ENCODE measurements at regions not wholly inside any gene's neighbourhood (a gene's known extent, or its start where the extent isn't known, plus 50 kb on each side); places are given as distances from the start of the nearest gene placed in this dataset.

DNA sequence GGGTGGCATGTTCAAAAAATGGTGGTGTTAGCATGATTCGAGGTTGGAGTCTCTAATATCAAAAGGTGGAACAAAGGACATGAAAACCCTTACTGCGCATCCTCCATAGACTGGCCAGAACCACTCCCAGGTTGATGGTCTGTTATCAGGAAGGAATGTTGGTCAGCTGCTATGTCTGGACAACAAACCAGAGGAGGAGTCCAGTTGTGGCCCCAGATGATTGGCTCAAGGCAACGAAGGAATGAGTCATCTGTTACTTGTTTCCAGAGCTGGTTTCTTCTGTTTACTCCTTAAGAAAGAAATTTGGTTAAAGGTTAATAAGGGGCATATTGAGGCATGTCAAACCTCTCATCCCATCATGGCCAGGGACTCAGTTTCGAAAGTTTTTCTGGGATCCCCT is 56.8 kb upstream of the GRIA4 start:
- H3K27ac ChIP-seq (ENCODE audit: low read depth, low read length): no peak overlapping the region
- no peaks in the 10 kb centered on the region for H3K36me3 ChIP-seq (ENCODE audit: insufficient read depth, low read length)
- H3K27me3 ChIP-seq (ENCODE audit: insufficient read depth, low read length): peaks cover 24% of the 10 kb centered on the region
- H3K79me2 ChIP-seq (ENCODE audit: control insufficient read depth, insufficient read depth, low read length, unreplicated experiment): no peaks in the 10 kb centered on the region
- no peak overlapping the region for H2AFZ ChIP-seq (ENCODE audit: low read length, unreplicated experiment)
- H3K4me1 ChIP-seq (ENCODE audit: control insufficient read depth, insufficient read depth, low read length, unreplicated experiment): no peaks in the 10 kb centered on the region
- H3K4me3 ChIP-seq (ENCODE audit: low read depth, low read length): no peak overlapping the region

DNA sequence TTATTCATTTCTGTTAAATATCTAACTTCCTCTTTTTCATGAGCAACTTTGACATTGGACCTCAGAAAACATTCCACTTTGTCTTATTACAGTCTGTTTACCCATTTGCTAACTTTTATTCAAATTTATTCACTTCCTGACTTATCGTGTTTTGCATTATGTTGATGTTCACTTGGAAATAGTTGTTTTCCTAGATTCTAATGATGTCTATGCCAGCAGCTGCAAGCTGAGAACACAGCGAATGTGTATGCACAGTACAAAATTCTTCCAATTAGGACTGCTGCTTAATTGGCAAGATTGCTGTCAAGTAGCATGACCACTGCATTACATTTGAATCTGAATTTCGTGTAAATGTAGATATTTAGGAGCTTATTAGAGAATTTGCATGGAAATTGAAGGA is 61.5 kb upstream of the GRIA4 start:
- peaks cover 15% of the 10 kb centered on the region for H3K27me3 ChIP-seq (ENCODE audit: insufficient read depth, low read length)
- H3K4me3 ChIP-seq (ENCODE audit: low read depth, low read length): no peak overlapping the region
- no peaks in the 10 kb centered on the region for H3K79me2 ChIP-seq (ENCODE audit: control insufficient read depth, insufficient read depth, low read length, unreplicated experiment)
- H3K36me3 ChIP-seq (ENCODE audit: insufficient read depth, low read length): no peaks in the 10 kb centered on the region
- no peak overlapping the region for H3K27ac ChIP-seq (ENCODE audit: low read depth, low read length)
- H3K4me1 ChIP-seq (ENCODE audit: control insufficient read depth, insufficient read depth, low read length, unreplicated experiment): no peaks in the 10 kb centered on the region
- peak overlapping the region; percentile 30 for H2AFZ ChIP-seq (ENCODE audit: low read length, unreplicated experiment)

DNA sequence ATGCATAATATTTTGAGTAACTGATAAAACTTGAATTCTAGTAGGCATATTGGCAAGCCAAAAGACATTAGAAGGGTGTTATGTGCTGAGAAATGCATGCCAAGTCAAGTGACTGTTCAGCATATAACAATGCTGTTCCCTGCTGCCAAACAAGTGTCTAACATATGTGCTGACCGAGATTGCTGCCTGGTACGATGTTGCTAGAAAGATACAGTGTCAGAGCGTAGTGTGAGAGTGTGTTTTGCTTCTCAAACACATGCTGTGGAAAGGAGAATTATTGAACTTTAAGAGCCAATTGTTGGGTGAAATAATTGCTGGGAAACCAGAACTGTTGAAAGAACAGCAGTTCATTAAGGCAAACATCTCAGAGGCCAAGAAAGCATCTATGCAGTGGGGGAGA is 71.3 kb upstream of the GRIA4 start:
- no peaks in the 10 kb centered on the region for H3K27me3 ChIP-seq (ENCODE audit: insufficient read depth, low read length)
- peak overlapping the region; percentile 1 for H2AFZ ChIP-seq (ENCODE audit: low read length, unreplicated experiment)
- H3K27ac ChIP-seq (ENCODE audit: low read depth, low read length): no peak overlapping the region
- H3K4me1 ChIP-seq (ENCODE audit: control insufficient read depth, insufficient read depth, low read length, unreplicated experiment): no peaks in the 10 kb centered on the region
- no peaks in the 10 kb centered on the region for H3K79me2 ChIP-seq (ENCODE audit: control insufficient read depth, insufficient read depth, low read length, unreplicated experiment)
- no peak overlapping the region for H3K4me3 ChIP-seq (ENCODE audit: low read depth, low read length)
- H3K36me3 ChIP-seq (ENCODE audit: insufficient read depth, low read length): no peaks in the 10 kb centered on the region

DNA sequence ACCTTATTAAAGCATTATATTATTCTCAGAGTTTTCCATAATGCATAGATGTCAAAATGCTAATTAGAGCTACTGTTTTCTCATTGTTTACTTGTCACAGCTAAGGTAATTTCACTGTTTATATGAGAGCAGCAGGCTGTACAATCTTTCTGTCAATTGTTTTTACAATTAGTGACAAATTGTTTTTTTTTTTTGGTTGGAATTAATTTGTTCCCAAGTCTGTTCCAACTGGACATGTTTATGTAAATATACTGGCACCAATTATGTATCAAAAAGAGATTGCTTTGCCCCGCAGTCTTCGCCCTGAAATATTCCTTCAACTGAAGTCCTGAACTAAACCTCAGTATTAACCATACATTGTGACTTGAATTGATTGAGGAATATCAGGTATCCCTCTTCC is 72.3 kb upstream of the GRIA4 start:
- Histone ChIP-seq H3K27me3 (ENCODE audit: insufficient read depth, low read length) (no peaks in the 10 kb centered on the region), H2AFZ (ENCODE audit: low read length, unreplicated experiment) (no peak overlapping the region), H3K4me3 (ENCODE audit: low read depth, low read length) (no peak overlapping the region), H3K4me1 (ENCODE audit: control insufficient read depth, insufficient read depth, low read length, unreplicated experiment) (no peaks in the 10 kb centered on the region), H3K79me2 (ENCODE audit: control insufficient read depth, insufficient read depth, low read length, unreplicated experiment) (no peaks in the 10 kb centered on the region), H3K36me3 (ENCODE audit: insufficient read depth, low read length) (no peaks in the 10 kb centered on the region), H3K27ac (ENCODE audit: low read depth, low read length) (no peak overlapping the region)

DNA sequence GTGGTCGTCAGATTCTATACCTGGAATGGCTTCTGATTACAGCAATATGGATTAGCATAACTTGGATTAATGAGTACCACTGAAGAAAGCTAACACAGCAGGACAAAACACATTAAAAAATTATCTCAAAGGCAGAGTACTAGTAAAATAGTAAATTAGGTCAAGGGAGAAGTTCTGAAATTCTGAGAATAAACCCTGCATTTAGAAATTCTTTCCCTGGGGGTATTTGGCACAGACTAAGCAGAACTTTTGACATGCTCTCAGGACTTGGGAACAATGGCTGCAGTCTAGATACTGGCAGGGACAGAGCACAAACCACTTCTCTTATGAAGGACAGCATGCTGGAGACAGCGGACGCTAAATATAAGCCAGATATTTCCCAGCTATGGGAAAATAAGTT is 85.6 kb upstream of the GRIA4 start:
- Histone ChIP-seq H3K27ac (ENCODE audit: low read depth, low read length) (no peak overlapping the region), H3K79me2 (ENCODE audit: control insufficient read depth, insufficient read depth, low read length, unreplicated experiment) (no peaks in the 10 kb centered on the region), H3K36me3 (ENCODE audit: insufficient read depth, low read length) (no peaks in the 10 kb centered on the region), H3K4me1 (ENCODE audit: control insufficient read depth, insufficient read depth, low read length, unreplicated experiment) (no peaks in the 10 kb centered on the region), H3K27me3 (ENCODE audit: insufficient read depth, low read length) (no peaks in the 10 kb centered on the region), H2AFZ (ENCODE audit: low read length, unreplicated experiment) (no peak overlapping the region), H3K4me3 (ENCODE audit: low read depth, low read length) (no peak overlapping the region)

DNA sequence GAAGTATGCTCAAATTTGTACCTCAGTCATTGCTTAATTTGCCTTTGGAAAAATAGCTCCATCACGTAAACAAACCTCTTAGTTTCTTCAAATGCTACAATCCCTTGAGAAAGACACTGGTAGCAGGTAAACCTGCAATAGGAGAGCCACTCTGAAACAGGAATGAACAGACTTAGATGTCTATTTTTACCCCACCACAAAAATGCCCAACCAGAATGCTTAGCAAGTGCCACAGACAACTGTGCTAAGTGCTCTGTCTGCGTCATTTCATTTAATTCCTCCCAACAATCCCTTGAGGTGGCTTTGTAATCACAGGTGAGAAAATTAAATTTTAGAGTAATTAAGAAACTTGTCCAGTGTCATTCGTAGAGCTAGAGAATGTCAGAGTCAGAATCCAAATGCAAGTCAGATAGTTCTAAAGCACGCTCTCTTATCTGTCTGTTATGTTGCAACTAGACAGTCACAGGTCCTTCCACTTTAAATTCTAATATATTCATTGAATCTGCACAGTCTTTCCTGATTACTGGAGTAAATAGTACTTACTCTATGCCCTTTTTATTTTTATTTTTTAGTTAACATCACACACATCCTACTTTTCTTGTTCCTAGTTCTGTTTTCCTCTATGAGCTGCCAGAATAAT is 89.0 kb upstream of the GRIA4 start:
- H3K4me1 ChIP-seq (ENCODE audit: control insufficient read depth, insufficient read depth, low read length, unreplicated experiment): no peaks in the 10 kb centered on the region
- no peaks in the 10 kb centered on the region for H3K79me2 ChIP-seq (ENCODE audit: control insufficient read depth, insufficient read depth, low read length, unreplicated experiment)
- H3K27me3 ChIP-seq (ENCODE audit: insufficient read depth, low read length): no peaks in the 10 kb centered on the region
- H3K36me3 ChIP-seq (ENCODE audit: insufficient read depth, low read length): no peaks in the 10 kb centered on the region
- H3K4me3 ChIP-seq (ENCODE audit: low read depth, low read length): no peak overlapping the region
- H2AFZ ChIP-seq (ENCODE audit: low read length, unreplicated experiment): no peak overlapping the region
- no peak overlapping the region for H3K27ac ChIP-seq (ENCODE audit: low read depth, low read length)

DNA sequence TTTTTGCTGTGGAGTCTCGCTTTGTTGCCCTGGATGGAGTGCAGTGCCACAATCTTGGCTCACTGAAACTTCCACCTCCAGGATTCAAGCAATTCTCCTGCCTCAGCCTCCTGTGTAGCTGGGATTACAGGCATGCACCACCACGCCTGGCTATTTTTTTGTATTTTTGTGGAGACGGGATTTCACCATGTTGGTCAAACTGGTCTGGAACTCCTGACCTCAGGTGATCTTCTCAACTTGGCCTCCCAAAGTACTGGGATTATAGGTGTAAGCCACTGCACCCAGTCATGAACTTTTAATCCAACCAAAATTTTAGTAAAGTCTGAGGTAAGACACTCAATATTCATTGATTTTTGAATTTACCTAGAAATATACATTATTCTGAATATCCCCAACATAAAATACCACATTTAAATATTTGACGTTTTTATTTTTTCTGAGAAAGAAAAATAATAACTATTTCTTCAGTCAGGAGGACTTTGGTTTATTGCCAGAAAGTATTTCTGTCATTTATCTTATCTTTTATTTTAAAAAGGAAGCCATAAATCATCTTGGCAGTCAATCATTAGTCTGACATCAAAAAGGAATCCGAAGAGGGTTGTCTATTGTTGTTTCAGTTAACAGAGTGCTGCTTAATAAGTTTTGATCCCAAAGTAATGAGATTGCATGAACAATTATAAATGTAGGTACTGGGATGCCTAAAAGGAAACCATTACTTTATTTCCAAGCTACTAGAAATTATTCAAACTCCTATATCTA is 102.2 kb upstream of the GRIA4 start:
- Histone ChIP-seq H2AFZ (ENCODE audit: low read length, unreplicated experiment) (no peak overlapping the region), H3K4me3 (ENCODE audit: low read depth, low read length) (no peak overlapping the region), H3K79me2 (ENCODE audit: control insufficient read depth, insufficient read depth, low read length, unreplicated experiment) (no peaks in the 10 kb centered on the region), H3K27ac (ENCODE audit: low read depth, low read length) (no peak overlapping the region), H3K36me3 (ENCODE audit: insufficient read depth, low read length) (no peaks in the 10 kb centered on the region), H3K27me3 (ENCODE audit: insufficient read depth, low read length) (no peaks in the 10 kb centered on the region), H3K4me1 (ENCODE audit: control insufficient read depth, insufficient read depth, low read length, unreplicated experiment) (no peaks in the 10 kb centered on the region)

DNA sequence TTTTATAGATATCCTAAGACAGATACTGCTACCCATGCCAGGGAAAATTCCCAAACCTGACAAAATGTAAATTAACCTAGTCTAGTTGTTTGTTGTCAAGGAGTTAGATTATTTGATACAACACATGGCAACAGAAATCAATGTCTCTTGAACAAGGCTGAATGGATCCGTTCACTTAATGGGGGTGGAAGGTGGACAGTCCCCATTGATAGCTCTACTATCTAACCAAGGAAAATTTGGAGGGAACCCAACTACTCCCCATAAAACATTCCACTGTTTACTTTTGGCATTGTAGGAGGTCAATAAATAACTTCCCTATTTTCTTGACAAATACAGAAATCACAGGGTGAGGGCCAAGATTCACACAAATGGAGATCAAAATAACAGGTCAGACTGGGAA is 117.9 kb upstream of the GRIA4 start:
- H3K27ac ChIP-seq (ENCODE audit: low read depth, low read length): no peak overlapping the region
- no peaks in the 10 kb centered on the region for H3K27me3 ChIP-seq (ENCODE audit: insufficient read depth, low read length)
- no peaks in the 10 kb centered on the region for H3K36me3 ChIP-seq (ENCODE audit: insufficient read depth, low read length)
- H3K4me3 ChIP-seq (ENCODE audit: low read depth, low read length): no peak overlapping the region
- H3K79me2 ChIP-seq (ENCODE audit: control insufficient read depth, insufficient read depth, low read length, unreplicated experiment): no peaks in the 10 kb centered on the region
- no peaks in the 10 kb centered on the region for H3K4me1 ChIP-seq (ENCODE audit: control insufficient read depth, insufficient read depth, low read length, unreplicated experiment)
- H2AFZ ChIP-seq (ENCODE audit: low read length, unreplicated experiment): no peak overlapping the region

DNA sequence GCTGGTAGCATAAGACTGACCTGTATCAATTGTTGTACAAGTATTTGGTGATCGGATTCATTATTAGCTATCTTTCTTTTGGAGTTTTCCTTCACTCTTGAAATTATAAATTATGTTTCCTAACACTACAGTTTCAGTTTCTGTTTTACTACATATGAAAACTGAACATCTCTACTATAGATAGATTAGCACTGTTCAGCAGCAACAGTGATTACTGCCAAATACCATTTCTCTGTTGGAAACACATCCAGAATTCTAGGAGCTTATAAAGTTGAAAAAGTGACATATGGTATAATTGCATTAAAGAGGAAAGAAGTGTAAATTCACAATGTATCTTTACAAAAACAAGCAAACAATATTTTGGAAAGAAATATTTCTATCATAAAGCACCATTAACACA is 118.5 kb upstream of the GRIA4 start:
- no peaks in the 10 kb centered on the region for H3K4me1 ChIP-seq (ENCODE audit: control insufficient read depth, insufficient read depth, low read length, unreplicated experiment)
- H3K79me2 ChIP-seq (ENCODE audit: control insufficient read depth, insufficient read depth, low read length, unreplicated experiment): no peaks in the 10 kb centered on the region
- H3K27ac ChIP-seq (ENCODE audit: low read depth, low read length): no peak overlapping the region
- H3K27me3 ChIP-seq (ENCODE audit: insufficient read depth, low read length): no peaks in the 10 kb centered on the region
- H2AFZ ChIP-seq (ENCODE audit: low read length, unreplicated experiment): peak overlapping the region; percentile 47
- no peaks in the 10 kb centered on the region for H3K36me3 ChIP-seq (ENCODE audit: insufficient read depth, low read length)
- H3K4me3 ChIP-seq (ENCODE audit: low read depth, low read length): peak overlapping the region; percentile 53; the same call in 1 of the 2 replicates

DNA sequence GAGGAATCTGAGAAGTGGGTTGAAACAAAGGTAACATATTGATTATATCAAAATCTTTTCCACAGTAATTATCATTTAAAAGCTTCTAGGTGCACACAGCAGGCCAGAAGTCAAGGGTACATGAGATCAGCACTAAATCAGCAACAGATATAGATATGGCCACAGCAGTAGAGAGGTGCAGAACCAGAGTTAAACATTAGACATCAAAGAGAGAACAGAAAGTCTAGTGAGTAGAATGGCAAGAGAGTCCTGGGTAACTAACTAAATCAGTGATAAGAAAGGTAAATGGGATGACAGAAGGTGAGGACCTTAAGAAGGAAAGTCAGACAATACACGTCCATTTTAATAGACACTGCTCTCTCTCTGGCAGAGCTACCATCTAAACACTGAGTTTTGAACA is 119.5 kb upstream of the GRIA4 start:
- Histone ChIP-seq H3K79me2 (ENCODE audit: control insufficient read depth, insufficient read depth, low read length, unreplicated experiment) (no peaks in the 10 kb centered on the region), H3K36me3 (ENCODE audit: insufficient read depth, low read length) (no peaks in the 10 kb centered on the region), H3K4me3 (ENCODE audit: low read depth, low read length) (no peak overlapping the region), H3K4me1 (ENCODE audit: control insufficient read depth, insufficient read depth, low read length, unreplicated experiment) (no peaks in the 10 kb centered on the region), H3K27me3 (ENCODE audit: insufficient read depth, low read length) (no peaks in the 10 kb centered on the region), H3K27ac (ENCODE audit: low read depth, low read length) (no peak overlapping the region), H2AFZ (ENCODE audit: low read length, unreplicated experiment) (peak overlapping the region; percentile 20)

DNA sequence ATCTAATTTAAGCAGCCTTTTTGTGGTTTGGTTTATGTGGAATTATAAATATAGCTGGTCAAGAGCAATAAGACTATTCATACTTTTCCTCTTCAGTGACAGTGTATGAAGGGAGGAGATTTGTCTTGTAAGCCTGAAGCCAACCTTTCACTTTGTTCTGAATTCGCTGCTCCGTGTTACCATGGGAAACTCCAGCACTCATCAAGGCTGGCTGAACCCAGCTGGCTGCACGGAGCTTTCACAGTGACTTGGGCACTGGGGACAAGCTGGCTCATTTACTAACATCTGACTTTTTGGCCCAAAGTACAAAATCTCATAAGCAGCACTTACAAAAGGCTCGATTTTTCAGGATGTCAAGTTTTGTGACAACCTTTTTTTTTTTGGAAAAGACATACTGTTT is 120.4 kb upstream of the GRIA4 start:
- H3K27me3 ChIP-seq (ENCODE audit: insufficient read depth, low read length): no peaks in the 10 kb centered on the region
- H2AFZ ChIP-seq (ENCODE audit: low read length, unreplicated experiment): peak overlapping the region; percentile 20
- peak overlapping the region; percentile 59 for H3K4me3 ChIP-seq (ENCODE audit: low read depth, low read length)
- no peaks in the 10 kb centered on the region for H3K4me1 ChIP-seq (ENCODE audit: control insufficient read depth, insufficient read depth, low read length, unreplicated experiment)
- H3K36me3 ChIP-seq (ENCODE audit: insufficient read depth, low read length): no peaks in the 10 kb centered on the region
- no peak overlapping the region for H3K27ac ChIP-seq (ENCODE audit: low read depth, low read length)
- H3K79me2 ChIP-seq (ENCODE audit: control insufficient read depth, insufficient read depth, low read length, unreplicated experiment): no peaks in the 10 kb centered on the region

Measured in ACC112 (cell line).